HG03571 (cell line): ENCODE measurements at regions not wholly inside any gene's neighbourhood (a gene's known extent, or its start where the extent isn't known, plus 50 kb on each side); places are given as distances from the start of the nearest gene placed in this dataset.
"Not testable (repeated sequence)": the region's sequence is repeated elsewhere in the genome, so short reads cannot be mapped to it uniquely, and the experiment has no call there.

Source experiments
- ATAC-seq: cut with Tn5 transposase; IDR thresholded peaks from one replicate; pipeline ENCODE4 v1.9.1; 2021; ENCODE audit not compliant: unreplicated experiment

GRCh38 chr13:111006506-111007031, 91.7 kb upstream of the ANKRD10 start:
- ATAC-seq = no peak

GRCh38 chr13:111005808-111006505, 91.1 kb upstream of the ANKRD10 start:
- no peak for ATAC-seq

GRCh38 chr13:111005364-111005763, 90.5 kb upstream of the ANKRD10 start:
- ATAC-seq = no peak

- no peak for ATAC-seq
Observed at GRCh38 chr13:111004444-111004843, 89.6 kb upstream of the ANKRD10 start.

GRCh38 chr13:111001636-111002035, 86.8 kb upstream of the ANKRD10 start:
- no peak for ATAC-seq

GRCh38 chr13:110993788-110994187, 78.9 kb upstream of the ANKRD10 start:
- ATAC-seq = no peak

GRCh38 chr13:110991991-110992508, 77.2 kb upstream of the ANKRD10 start:
- ATAC-seq = no peak

- ATAC-seq = no peak
Observed at GRCh38 chr13:110989331-110989730, 74.5 kb upstream of the ANKRD10 start.

GRCh38 chr13:110985541-110985940, 70.7 kb upstream of the ANKRD10 start:
- no peak for ATAC-seq

GRCh38 chr13:110984798-110985197, 69.9 kb upstream of the ANKRD10 start:
- no peak for ATAC-seq

- ATAC-seq = no peak
Observed at GRCh38 chr13:110984381-110984780, 69.5 kb upstream of the ANKRD10 start.

GRCh38 chr13:110983241-110983640, 68.4 kb upstream of the ANKRD10 start:
- no peak for ATAC-seq

GRCh38 chr13:110981379-110981778, 66.5 kb upstream of the ANKRD10 start:
- no peak for ATAC-seq

GRCh38 chr13:110980921-110981320, 66.1 kb upstream of the ANKRD10 start:
- no peak for ATAC-seq

GRCh38 chr13:110979149-110979548, 64.3 kb upstream of the ANKRD10 start:
- not testable (repeated sequence) for ATAC-seq

- no peak for ATAC-seq
Observed at GRCh38 chr13:110978390-110978789, 63.5 kb upstream of the ANKRD10 start.

- no peak for ATAC-seq
Observed at GRCh38 chr13:110976785-110977184, 61.9 kb upstream of the ANKRD10 start.

- no peak for ATAC-seq
Observed at GRCh38 chr13:110973007-110973700, 58.3 kb upstream of the ANKRD10 start.

GRCh38 chr13:110971486-110971885, 56.6 kb upstream of the ANKRD10 start:
- no peak for ATAC-seq

- ATAC-seq = not testable (repeated sequence)
Observed at GRCh38 chr13:110967156-110967855, 52.4 kb upstream of the ANKRD10 start.

GRCh38 chr13:110965755-110966134, 50.9 kb upstream of the ANKRD10 start:
- ATAC-seq = no peak
